ENCODE measurements at regions not wholly inside any gene's neighbourhood (a gene's known extent, or its start where the extent isn't known, plus 50 kb on each side); places are given as distances from the start of the nearest gene placed in this dataset.
"Not testable (repeated sequence)": the region's sequence is repeated elsewhere in the genome, so short reads cannot be mapped to it uniquely, and the experiment has no call there.

DNA sequence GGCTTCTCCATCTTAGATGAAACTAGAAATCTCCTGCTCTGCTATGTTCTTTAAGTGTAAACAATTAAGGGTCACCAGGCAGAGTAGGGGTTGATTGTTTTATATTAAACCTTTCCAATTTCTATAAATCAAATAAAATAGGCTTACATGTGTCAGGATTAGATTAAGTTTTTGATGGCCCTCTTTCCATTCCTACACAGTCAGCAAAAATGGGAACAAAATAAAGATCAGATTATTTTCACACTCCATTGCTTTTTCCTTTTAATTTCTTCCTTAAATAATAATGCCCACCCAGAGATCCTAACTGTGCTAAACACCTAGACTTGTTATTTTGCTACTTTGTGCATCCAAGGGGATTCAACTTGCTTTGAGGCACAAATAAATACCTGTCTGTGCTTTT lies 381.4 kb upstream of the MAGEB16 start:
- DNase-seq = no peak

DNA sequence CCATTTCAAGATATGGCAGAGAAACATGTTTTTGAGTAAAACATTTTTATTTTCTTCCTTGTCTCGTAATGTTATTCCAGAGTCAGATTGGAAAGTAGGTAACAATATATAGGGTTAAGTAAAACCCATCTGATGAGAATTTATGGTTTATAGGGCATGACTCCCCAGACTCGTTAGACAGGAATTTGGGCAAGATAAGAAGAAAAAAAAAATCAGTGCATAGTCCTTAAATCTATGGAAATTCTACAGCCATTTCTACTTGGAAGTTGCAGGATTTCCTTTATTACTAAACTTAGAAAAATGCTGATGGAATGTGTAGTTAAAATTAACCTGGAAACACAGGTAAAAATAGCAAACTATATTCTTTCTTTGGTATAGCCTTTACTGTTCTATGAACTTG lies 366.1 kb upstream of the MAGEB16 start:
- no peak for DNase-seq

DNA sequence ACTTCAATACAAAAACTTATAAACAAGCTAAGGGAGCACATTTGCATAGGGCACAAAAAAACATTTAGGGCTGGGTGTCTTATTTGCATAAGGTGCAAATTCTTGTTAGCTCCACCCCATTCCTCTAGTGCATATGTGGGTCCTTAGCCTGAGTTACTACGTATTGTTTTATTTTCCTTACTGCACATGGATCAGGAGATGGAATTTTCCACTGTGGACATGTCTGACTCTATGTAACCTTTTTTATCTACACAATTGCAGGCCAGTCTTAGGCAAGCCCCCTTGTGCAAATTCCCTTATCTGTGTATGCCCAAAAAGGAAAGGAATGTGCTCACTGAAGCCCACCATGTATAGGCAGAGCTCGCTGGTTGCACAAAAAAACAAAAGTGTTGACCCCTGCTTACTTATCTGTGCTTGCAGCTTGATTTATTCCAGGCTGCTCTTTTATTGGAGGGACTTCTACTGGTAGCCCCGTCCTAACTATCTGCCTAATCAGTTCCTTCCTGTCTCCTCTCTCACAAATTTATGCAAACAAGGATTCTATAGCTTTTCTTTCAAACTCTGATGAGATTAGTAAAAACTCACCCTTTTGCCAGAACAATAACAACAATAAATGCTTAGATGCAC lies 359.0 kb upstream of the MAGEB16 start:
- no peak for DNase-seq

DNA sequence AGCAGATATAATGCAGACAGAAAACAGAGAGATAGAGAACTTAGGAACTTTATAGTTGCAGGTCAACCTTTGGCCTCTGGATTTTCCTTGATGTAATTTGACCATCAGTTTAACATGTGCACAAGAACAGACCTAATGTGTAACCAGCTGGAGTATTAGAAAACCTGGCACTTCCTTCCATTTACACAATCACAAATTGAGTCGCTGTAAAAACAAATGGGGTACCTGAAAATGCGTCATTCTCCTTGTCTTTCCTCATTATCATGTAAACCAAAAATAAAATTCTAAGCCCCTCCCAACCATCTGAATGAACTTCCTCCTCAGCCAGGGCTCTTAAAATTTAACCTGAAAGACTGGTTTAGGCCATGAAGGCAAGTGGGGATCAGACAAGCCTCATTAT lies 358.4 kb upstream of the MAGEB16 start:
- DNase-seq = no peak

DNA sequence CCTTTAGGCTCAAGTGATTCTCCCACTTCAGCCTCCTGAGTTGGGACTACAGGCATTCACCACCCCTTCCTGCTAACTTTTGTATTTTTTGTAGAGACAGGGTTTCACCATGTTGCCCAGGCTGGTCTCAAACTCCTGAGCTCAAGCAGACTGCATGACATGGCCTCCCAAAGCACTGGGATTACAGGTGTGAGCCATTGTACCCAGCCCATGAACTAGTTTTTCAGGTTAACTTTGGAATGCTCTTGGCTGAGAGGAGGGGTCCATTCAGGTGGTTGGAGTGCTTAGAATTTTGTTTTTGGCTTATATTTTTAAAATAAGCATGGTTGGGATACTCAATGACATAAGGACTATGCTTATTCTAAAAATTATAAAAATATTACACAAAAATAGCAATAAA lies 355.7 kb upstream of the MAGEB16 start:
- DNase-seq = no peak

DNA sequence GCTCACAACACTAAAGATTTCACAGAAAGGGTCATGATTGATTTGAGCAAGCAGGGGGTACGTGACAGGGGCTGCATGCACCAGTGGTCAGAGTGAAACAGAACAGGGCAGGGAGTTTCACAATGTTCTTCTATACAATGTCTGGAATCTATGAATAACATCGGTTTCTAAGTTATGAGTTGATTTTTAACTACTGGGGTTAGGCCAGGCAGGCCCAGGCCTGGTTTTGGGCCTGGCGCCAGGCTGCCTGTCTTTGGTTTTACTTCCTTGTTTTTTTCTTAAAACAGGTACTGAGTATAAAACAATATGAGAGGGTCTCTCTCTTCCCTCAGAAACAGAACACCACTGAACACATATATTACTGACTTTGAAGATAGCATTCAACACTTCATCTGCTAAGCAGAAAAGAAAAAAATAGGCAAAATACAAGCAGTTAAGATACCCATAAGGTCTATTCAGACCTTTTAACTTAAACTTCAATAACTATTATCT lies 355.0 kb upstream of the MAGEB16 start:
- not testable (repeated sequence) for DNase-seq

DNA sequence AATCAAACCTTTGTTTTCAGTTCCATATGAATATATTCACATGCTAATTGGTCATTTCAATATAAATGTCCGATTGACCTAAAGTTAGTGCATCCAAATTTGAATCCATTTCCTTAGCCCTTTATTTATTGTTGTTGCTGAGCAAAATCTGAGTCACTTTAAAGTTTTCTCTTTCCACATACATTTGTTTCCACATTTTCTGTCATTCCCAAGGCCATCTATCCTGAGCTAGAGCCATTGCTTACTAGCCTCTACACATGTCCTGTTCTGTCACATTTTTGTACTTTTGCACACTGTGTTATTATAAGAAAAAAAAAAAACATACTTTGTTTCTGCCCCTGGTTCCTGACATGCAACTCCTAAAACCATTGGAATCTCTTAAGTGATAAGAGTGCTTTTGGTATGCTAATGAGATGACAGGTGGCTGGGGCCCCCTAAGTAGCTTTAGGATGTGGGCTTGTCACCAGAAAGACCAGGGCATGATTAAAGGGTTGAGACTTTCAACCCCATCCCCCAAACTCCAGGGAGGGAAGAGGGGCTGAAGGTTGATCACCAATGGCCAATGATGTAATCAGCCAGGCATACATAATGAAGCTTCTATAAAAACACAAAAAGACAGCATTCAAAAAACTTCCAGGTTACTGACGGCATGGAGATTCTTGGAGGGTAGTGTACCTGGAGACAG lies 353.3 kb upstream of the MAGEB16 start:
- DNase-seq = no peak

DNA sequence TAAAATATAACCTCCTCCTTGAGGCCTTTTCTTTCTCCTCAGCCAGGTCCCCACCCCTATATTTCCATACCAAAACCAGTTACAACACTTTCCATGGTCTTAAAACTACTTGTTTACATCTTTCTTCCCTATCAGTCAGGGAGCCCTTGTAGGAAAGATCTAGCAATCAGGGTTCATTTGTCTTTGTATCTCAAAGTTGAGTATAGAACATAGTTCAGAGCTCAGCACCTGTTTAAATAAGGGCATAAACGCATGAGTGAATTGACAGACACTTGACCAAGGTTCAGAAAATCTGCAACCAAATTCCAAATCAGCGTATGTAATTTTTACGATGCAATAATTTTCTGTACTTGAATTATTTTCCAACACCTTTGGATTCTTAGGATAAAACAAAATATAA lies 352.2 kb upstream of the MAGEB16 start:
- no peak for DNase-seq

DNA sequence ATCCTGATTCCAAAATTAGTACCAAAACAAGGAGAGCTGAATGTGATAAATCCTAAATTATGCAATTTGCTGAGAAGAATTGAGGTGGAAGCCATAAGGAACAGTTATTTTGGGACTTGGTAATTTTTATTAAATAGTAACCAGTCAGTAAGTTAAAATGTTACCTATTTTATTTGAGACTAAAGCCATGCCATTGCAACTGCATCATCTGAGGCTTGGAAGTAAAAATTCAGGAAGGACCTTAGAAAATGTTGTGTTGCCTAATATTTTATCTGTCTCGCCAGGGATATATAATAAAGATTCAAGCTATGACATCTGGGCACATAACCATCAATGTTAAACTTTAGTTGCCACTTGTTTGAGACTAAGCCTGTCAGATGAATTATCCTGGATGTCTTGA lies 341.3 kb upstream of the MAGEB16 start:
- DNase-seq = no peak

DNA sequence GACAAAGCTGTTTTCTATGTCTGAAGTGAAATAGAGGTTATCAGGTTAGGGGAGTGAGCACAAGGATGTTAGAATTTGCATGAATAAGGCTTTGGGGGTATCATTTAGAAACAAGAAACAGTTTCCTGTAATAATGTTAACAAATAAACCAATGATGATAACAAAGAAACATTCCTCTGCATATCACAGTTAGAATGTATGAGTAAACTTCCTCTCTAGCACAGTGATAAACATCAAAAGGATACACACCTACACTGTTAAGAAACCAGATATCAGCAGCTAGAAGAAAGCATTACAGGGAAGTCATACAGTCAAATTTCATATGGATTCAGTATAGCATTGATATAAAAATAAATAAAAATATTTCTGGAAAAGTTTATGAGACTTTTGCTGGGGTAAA lies 340.0 kb upstream of the MAGEB16 start:
- no peak for DNase-seq

DNA sequence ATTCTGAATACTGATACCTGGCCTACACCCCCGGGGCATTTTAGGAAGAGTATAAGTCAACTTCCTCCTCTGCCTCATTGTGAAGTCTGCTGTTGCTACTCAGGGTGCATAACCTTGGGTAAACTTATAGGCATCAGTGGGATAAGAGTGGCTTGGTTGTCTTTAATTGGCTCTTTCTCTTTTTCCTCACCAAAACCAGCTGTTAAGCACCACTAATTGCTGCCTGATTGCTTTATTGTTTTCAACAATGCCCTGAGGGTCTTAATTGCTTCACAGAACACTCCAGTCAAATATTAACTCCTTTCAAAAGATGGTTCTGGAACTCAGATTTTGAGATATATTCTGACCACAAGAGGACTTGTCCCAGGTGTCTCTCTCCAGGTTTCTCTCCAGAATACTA lies 337.0 kb upstream of the MAGEB16 start:
- DNase-seq = no peak

DNA sequence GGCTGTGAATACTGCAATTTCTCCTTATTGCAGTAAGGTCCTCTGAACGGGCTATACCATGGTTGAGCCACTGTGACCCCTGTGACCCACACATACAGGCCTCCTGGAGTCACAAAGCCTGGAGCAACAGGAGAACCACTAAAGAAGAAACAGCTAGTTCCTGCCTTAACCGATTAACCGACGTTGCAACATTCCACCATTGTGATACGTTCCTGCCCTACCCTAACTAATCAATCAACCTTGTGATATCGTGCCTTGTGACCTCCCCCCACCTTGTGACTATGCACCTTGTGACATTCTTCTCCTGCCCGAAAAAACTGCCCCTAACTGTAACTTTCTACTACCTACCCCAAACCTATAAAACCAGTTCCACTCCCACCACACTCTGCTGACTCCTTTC lies 301.5 kb upstream of the MAGEB16 start:
- not testable (repeated sequence) for DNase-seq

DNA sequence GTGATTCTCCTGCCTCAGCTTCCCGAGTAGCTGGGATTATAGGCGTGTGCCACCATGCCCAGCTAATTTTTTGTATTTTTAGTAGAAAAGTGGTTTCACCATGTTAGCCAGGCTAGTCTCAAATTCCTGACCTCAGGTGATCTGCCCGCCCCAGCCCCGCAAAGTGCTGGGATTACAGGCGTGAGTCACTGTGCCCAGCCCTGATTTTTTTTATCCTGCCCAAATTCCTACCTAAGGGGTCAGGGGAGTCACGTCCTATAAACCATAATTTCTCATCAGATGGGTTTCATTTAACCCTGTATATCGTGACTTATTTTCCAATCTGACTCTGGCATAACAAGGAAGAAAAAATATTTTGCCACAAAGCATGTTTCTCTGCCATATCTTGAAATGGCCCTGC lies 300.7 kb upstream of the MAGEB16 start:
- DNase-seq = not testable (repeated sequence)

DNA sequence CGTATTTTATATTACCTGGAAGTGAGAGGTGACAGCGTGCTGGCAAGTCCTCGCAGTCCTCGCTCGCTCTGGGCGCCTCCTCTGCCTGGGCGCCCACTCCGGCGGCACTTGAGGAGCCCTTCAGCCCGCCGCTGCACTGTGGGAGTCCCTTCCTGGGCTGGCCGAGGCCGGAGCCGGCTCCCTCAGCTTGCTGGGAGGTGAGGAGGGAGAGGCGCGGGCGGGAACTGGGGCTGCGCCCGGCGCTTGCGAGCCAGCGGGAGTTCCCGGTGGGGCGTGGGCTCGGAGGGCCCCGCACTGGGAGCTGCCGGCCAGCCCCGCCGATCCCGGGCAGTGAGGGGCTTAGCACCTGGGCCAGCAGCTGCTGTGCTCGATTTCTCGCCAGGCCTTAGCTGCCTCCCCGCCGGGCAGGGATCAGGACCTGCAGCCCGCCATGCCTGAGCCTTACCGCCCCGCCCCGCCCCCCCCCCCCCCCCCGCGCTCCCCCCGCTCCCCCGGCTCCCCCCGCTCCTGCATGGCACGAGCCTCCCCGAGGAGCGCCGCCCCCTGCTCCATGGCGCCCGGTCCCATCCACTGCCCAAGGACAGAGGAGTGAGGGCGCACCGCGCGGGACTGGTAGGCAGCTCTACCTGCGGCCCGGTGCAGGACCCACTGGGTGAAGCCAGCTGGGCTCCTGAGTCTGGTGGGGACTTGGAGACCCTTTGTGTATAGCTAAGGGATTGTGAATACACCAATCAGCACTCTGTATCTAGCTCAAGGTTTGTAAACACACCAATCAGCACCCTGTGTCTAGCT lies 298.9 kb upstream of the MAGEB16 start:
- no peak for DNase-seq

DNA sequence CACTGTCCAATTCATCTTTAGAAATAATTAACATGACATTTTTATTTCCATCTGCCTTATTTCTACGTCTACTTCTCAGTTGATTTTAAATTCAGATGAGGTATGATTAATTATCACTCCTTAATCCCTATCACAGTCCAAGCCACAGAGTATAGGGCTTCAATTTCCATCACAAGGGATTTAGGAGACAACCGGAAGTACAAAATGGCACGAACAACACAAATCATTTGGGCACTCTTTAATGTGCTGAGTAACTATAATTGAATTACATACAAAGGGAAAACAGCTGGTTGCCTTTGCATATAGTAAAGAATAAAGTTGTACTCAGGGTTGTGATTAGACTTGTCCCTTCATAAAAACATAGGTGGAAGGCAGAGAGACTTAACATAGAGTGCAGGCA lies 290.4 kb upstream of the MAGEB16 start:
- DNase-seq = no peak

DNA sequence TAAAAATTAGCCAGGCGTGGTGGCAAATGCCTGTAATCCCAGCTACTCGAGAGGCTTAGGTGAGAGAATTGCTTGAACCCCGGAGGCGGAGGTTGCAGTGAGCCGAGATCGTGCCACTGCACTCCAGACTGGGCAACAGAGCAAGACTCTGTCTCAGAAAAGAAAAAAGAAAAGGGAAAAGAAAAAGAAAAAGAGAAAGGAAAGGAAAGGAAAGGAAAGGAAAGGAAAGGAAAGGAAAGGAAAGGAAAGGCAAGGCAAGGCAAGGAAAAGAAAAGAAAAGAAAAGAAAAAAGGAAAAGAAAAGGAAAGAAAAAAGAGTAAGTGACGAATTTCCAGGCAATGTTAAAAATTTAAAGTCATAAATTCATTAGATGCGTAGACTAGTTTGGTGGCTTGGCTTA lies 250.1 kb upstream of the MAGEB16 start:
- DNase-seq = not testable (repeated sequence)

DNA sequence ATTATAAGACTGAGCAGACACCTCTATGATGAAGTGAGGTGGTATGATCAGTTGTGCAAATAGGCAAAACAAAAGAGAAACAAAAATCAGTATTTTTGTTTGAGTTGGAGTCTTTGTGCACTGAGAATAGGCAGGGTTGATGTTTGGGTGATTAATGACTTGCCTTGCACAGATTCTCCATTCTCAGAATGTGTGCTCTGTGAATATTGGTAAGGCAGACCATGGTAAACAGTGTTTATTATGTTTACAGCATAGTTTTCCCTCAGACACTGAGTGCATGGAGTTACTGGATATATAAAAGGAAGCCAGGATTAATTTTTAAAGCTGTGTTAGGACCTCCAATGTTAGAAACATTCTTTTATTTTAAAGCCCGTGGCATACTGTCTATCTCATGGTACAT lies 240.2 kb upstream of the MAGEB16 start:
- DNase-seq = no peak

DNA sequence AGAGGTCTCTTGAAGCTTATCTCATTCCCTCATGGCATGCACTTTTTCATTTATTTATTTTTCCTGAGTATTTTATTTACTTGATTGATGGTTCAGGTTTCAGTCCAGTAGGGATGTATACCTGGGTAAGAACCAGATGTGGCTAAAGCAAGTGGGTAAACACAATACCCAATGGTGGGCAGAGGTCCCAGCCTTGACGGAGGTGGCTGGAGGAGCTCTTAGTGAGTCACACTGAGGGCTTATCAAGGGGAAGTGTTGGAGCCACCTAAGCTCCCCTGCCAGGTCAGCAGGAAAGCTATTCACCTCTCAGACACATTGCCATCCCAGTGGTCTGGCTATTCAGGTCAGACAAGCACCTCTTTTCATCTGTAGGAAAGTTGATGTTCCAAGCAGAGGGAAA lies 236.2 kb upstream of the MAGEB16 start:
- DNase-seq = no peak

DNA sequence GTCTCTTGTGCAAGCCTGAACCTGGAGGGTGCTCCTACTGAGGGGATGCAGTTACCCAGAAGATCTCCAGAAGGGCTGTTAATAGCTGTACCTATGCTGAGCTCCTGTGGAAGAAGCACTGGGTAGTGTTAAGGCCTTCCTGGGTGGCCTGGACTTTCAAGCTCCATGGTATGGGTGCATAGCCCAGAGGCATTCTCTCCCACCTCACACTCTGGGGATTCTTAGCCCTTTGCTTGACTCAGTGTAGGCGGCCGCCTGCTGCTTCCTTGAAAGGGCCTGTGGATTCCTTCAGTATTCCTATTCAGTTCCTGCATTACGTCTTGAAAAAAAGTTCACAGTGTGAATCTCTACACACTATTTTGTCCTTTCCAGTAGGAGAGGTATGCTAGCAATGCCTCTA lies 235.7 kb upstream of the MAGEB16 start:
- no peak for DNase-seq

DNA sequence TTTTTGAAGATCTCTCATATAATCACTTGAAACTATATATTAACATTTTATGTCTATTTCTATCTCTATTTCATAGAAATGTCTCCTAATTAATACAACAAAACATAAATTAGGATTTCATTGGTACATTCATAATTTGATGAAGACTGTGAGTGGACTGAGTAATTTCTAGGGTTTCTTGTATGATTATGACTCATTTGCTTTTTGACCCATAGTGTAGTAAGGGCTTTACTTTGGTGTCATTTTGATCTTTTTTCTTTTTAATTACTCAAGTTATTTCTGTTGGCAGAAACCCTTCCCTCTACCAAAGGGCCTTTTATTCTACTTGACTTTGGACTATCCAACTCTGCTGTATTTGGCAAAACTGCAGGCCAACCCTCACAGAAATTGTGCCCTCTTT lies 207.9 kb upstream of the MAGEB16 start:
- no peak for DNase-seq

DNA sequence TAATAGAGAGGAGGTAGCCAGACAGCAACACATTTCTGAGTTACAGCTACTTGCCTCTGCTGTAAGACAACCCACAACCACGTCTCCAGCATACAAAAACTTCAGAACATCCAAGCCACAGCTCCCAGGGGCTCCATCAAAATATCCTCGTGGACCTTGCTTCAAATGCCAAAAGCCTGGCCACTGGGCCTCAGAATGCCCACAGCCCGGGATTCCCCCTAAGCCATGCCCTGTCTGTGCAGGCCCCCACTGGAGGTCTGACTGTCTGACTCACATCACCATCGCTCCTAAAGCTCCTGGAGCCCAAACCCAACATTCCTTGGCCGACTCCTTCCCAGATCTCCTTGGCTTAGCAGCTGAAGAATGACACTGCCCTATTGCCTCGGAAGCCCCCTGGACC lies 186.6 kb upstream of the MAGEB16 start:
- not testable (repeated sequence) for DNase-seq

DNA sequence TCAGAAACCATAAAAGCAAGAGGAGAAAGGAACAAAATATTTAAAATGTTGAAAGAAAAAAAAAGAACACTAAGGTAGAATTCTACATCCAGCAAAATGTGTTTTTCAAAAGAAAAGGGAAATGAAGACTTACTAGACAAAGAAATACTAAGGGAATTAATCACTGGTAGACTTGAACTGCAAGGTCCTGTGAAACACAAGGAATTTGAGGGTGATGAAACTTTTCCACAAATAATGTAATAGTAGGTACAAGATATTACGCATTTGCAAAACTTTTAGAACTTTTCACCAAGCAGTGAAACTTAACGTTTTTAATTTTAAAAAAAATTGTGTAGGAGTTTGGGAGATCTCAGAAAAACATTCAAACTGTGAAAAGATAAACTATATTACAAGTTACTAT lies 180.3 kb upstream of the MAGEB16 start:
- DNase-seq = no peak

DNA sequence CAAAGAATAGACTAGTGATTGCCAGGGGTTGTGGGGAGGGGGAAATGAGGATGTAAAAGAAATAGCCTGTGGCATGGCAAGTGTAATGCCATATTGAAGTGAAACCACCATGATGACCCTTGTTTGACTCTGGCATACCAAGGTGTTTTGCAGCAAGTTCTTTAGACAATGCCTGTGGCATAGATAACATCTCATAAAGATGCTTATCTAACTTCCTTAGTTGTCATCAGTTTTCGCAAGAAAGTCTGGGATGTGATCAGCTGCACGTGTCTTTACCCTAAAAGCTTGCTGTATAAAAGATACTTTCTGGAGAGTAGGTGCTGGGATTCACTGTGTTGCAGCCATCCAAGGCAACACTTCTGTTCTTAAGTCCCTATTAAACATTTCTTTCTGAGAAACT lies 176.1 kb upstream of the MAGEB16 start:
- no peak for DNase-seq

DNA sequence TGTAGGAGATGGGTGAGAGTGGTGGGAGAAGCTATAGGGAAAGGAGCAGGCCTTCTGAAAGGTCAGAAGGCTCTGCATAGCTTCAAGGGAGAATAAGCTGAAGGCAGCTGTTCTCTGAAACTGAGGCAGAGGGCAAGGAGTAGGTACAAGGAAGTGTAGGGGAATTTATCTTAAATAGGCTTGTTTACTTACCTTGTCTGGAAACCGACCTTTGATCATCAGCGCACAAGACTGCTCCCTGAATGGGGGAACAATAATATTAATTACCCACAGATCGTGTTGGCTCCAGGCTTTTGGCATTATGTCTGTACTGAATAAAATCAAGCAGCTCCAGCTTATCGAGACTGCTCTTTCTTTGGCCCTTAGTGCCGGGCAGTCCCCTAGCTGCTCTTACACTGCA lies 175.5 kb upstream of the MAGEB16 start:
- DNase-seq = no peak

Measured in inflammatory macrophage treated with lipopolysaccharide for 1 hour (primary cell).